Trophoblast cell (in vitro differentiated cells and primary cell): ENCODE measurements at regions not wholly inside any gene's neighbourhood (a gene's known extent, or its start where the extent isn't known, plus 50 kb on each side); places are given as distances from the start of the nearest gene placed in this dataset.

Experiments used
- DNase-seq, 2 donors: peaks; one replicate each; pipeline ENCODE4 v3.0.0-alpha.2; 2016
- H2AFZ ChIP-seq: 2 replicates; pipeline ENCODE4 v1.6.1; 2013; ENCODE audit warnings: low read length, moderate library complexity, mild to moderate bottlenecking; ENCODE audit not compliant: insufficient read depth, poor library complexity
- H2AK5ac ChIP-seq: 2 replicates; pipeline ENCODE4 v1.6.1; 2013; ENCODE audit warnings: mild to moderate bottlenecking, low read length
- H2BK120ac ChIP-seq: 2 replicates; pipeline ENCODE4 v1.6.1; 2013; ENCODE audit warnings: low read length, mild to moderate bottlenecking, moderate library complexity; ENCODE audit not compliant: insufficient read depth, poor library complexity
- H2BK12ac ChIP-seq: 2 replicates; pipeline ENCODE4 v1.6.1; 2013; ENCODE audit warnings: mild to moderate bottlenecking, low read length, moderate library complexity
- H2BK5ac ChIP-seq: 2 replicates; pipeline ENCODE4 v1.6.1; 2013; ENCODE audit warnings: low read length, low read depth, moderate library complexity, mild to moderate bottlenecking; ENCODE audit not compliant: poor library complexity
- H3K14ac ChIP-seq: 2 replicates; pipeline ENCODE4 v1.6.1; 2013; ENCODE audit warnings: mild to moderate bottlenecking, low read length
- H3K18ac ChIP-seq: 2 replicates; pipeline ENCODE4 v1.6.1; 2013; ENCODE audit warnings: mild to moderate bottlenecking, low read length
- H3K23ac ChIP-seq: 2 replicates; pipeline ENCODE4 v1.6.1; 2013; ENCODE audit warnings: low read length
- H3K27ac ChIP-seq: 2 replicates; pipeline ENCODE4 v1.5.1; 2013; ENCODE audit warnings: low read depth, mild to moderate bottlenecking, inconsistent platforms, low read length, moderate library complexity
- H3K27me3 ChIP-seq: 2 replicates; pipeline ENCODE4 v1.6.1; 2013; ENCODE audit warnings: inconsistent platforms, mild to moderate bottlenecking, low read length, moderate library complexity; ENCODE audit not compliant: insufficient read depth
- H3K36me3 ChIP-seq, 2 experiments: 1 replicate in 1 of 2; 2 replicates in 1 of 2; pipeline ENCODE4 v1.6.1; 2013; ENCODE audit warnings: low read length in 2 of 2, mild to moderate bottlenecking in 2 of 2, moderate library complexity in 1 of 2; ENCODE audit not compliant: insufficient read depth in 2 of 2, control insufficient read depth in 1 of 2
- H3K4ac ChIP-seq: 2 replicates; pipeline ENCODE4 v1.6.1; 2013; ENCODE audit warnings: low read depth, mild to moderate bottlenecking, low read length, moderate library complexity
- H3K4me1 ChIP-seq, 2 experiments: 1 replicate in 1 of 2; 2 replicates in 1 of 2; pipeline ENCODE4 v1.6.1; 2013; ENCODE audit warnings: low read length in 2 of 2, mild to moderate bottlenecking in 2 of 2, moderate library complexity in 1 of 2; ENCODE audit not compliant: insufficient read depth in 2 of 2, control insufficient read depth in 1 of 2
- H3K4me2 ChIP-seq: 2 replicates; pipeline ENCODE4 v1.6.1; 2013; ENCODE audit warnings: inconsistent platforms, mild to moderate bottlenecking, low read length, moderate library complexity
- H3K4me3 ChIP-seq: 2 replicates; pipeline ENCODE4 v1.5.1; 2013; ENCODE audit warnings: mild to moderate bottlenecking, low read depth, low read length, inconsistent platforms
- H3K79me1 ChIP-seq: one replicate; pipeline ENCODE4 v1.6.1; 2013; ENCODE audit warnings: low read length
- H3K79me2 ChIP-seq: 2 replicates; pipeline ENCODE4 v1.6.1; 2013; ENCODE audit warnings: low read length, mild to moderate bottlenecking; ENCODE audit not compliant: control insufficient read depth, insufficient read depth, poor library complexity
- H3K9ac ChIP-seq: 2 replicates; pipeline ENCODE4 v1.6.1; 2013; ENCODE audit warnings: mild to moderate bottlenecking, low read length
- H3K9me3 ChIP-seq: 2 replicates; pipeline ENCODE4 v1.6.1; 2013; ENCODE audit warnings: low read depth, mild to moderate bottlenecking, control low read depth, inconsistent platforms, low read length; ENCODE audit not compliant: insufficient read depth
- H4K12ac ChIP-seq: 2 replicates; pipeline ENCODE4 v1.6.1; 2013; ENCODE audit warnings: low read depth, mild to moderate bottlenecking, low read length, moderate library complexity
- H4K8ac ChIP-seq: 2 replicates; pipeline ENCODE4 v1.6.1; 2013; ENCODE audit warnings: low read depth, mild to moderate bottlenecking, low read length, moderate library complexity
- H4K91ac ChIP-seq: one replicate; pipeline ENCODE4 v1.6.1; 2013; ENCODE audit warnings: low read depth, mild to moderate bottlenecking, low read length, moderate library complexity
- WGBS: extraction: QIAGEN DNeasy Blood & Tissue Kit; methylation state at CpG from one replicate; pipeline ENCODE4 v1.1.7; 2013; ENCODE audit warnings: missing lambda C conversion rate; ENCODE audit not compliant: insufficient read length, insufficient coverage; ENCODE audit errors: extremely low coverage; 5-methylcytosine and 5-hydroxymethylcytosine counted together

DNA sequence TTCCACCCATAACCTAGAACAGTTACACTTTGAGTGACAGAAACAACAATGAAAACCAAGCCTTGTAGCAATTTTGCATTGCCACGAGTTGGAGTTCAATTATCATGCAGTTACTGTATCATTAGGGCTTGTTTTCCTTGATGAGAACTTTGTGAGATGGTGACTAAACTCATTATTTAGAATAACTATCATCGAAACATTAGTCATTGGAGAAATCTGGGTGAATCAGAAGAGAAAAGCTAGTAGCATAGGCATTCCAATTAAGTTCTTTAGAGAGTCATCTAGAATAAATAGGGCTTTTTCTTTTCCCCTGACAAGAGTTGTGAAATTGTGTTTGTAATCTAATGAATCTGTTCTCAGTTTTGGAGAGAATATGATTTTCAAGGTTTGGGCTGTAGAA, 122.8 kb upstream of the DOCK10 start:
- no peak overlapping the region for H2BK12ac ChIP-seq
- H3K9ac ChIP-seq: no peak overlapping the region
- H4K12ac ChIP-seq: no peak overlapping the region
- H3K4ac ChIP-seq: no peak overlapping the region
- no peak overlapping the region for H2AK5ac ChIP-seq
- H3K14ac ChIP-seq: no peak overlapping the region
- no peak overlapping the region for H3K27ac ChIP-seq
- no peak overlapping the region for H2AFZ ChIP-seq
- H3K36me3 ChIP-seq: no peaks in the 10 kb centered on the region
- H3K23ac ChIP-seq: no peak overlapping the region
- no peak for DNase-seq
- no peak overlapping the region for H3K4me2 ChIP-seq
- H3K4me1 ChIP-seq: no peaks in the 10 kb centered on the region
- H3K27me3 ChIP-seq: no peaks in the 10 kb centered on the region
- no peak overlapping the region for H3K4me3 ChIP-seq
- no peaks in the 10 kb centered on the region for H3K79me2 ChIP-seq
- H3K18ac ChIP-seq: no peak overlapping the region
- H2BK5ac ChIP-seq: no peak overlapping the region
- H2BK120ac ChIP-seq: no peak overlapping the region
- WGBS: no CpG with 5 or more reads among the region's 2 CpGs
- H3K9me3 ChIP-seq: no peaks in the 10 kb centered on the region
- H3K79me1 ChIP-seq: no peaks in the 10 kb centered on the region
- no peak overlapping the region for H4K91ac ChIP-seq
- H4K8ac ChIP-seq: no peak overlapping the region

- Histone ChIP-seq H3K23ac (no peak overlapping the region), H3K9ac (no peak overlapping the region), H3K79me2 (no peaks in the 10 kb centered on the region), H2BK120ac (no peak overlapping the region), H3K27ac (no peak overlapping the region), H4K12ac (no peak overlapping the region), H4K8ac (no peak overlapping the region), H4K91ac (no peak overlapping the region), H3K4ac (no peak overlapping the region), H3K4me3 (no peak overlapping the region), H3K4me2 (no peak overlapping the region), H3K9me3 (no peaks in the 10 kb centered on the region), H3K14ac (no peak overlapping the region), H3K36me3 (no peaks in the 10 kb centered on the region), H2AK5ac (no peak overlapping the region), H3K18ac (no peak overlapping the region), H3K4me1 (no peaks in the 10 kb centered on the region), H2AFZ (no peak overlapping the region), H2BK5ac (no peak overlapping the region), H3K79me1 (no peaks in the 10 kb centered on the region), H3K27me3 (no peaks in the 10 kb centered on the region), H2BK12ac (no peak overlapping the region)
- DNase-seq: no peak
- WGBS: no CpG with 5 or more reads among the region's 11 CpGs
Observed at GRCh38 chr2:225164401-225165050, 122.3 kb upstream of the DOCK10 start.

- no peak overlapping the region for H2BK5ac ChIP-seq
- H4K8ac ChIP-seq: no peak overlapping the region
- no peak overlapping the region for H3K14ac ChIP-seq
- H3K9me3 ChIP-seq: no peaks in the 10 kb centered on the region
- H4K12ac ChIP-seq: no peak overlapping the region
- H3K9ac ChIP-seq: no peak overlapping the region
- H3K27ac ChIP-seq: no peak overlapping the region
- H3K4ac ChIP-seq: no peak overlapping the region
- H2AK5ac ChIP-seq: no peak overlapping the region
- no peaks in the 10 kb centered on the region for H3K79me1 ChIP-seq
- DNase-seq: no peak
- no peak overlapping the region for H3K18ac ChIP-seq
- no peak overlapping the region for H3K4me2 ChIP-seq
- no peaks in the 10 kb centered on the region for H3K4me1 ChIP-seq
- no peak overlapping the region for H3K23ac ChIP-seq
- H2BK12ac ChIP-seq: no peak overlapping the region
- no peak overlapping the region for H4K91ac ChIP-seq
- no peak overlapping the region for H2BK120ac ChIP-seq
- no peaks in the 10 kb centered on the region for H3K27me3 ChIP-seq
- H3K36me3 ChIP-seq: no peaks in the 10 kb centered on the region
- H3K79me2 ChIP-seq: no peaks in the 10 kb centered on the region
- no peak overlapping the region for H3K4me3 ChIP-seq
- no peak overlapping the region for H2AFZ ChIP-seq
Observed at GRCh38 chr2:225158360-225158759, 116.1 kb upstream of the DOCK10 start.

DNA sequence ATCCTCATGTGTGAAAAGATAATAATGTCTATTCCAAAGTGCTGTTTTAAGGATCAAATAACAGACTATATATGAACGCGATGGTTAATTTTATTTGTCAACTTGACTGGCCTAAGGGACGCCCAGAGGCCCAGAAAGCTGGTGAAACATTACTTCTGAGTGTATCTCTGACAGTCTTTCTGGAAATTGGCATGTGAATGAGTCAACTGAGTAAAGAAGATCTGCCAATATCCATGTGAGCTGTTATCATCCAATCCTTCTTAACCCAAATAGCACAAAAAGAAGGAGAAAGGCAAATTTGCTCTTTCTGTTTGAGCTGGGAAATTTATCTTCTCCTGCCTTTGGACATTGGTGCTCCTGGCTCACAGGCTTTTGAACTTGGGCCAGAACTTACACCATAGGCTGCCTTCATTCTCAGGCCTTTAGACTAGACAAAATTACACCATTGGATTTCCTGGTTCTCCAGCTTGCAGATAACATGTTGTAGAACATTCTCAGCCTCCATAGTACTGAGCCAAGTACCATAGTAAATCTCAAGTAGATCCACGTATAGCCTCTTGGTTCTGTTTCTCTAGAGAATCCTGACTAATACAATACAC, 114.7 kb upstream of the DOCK10 start:
- Histone ChIP-seq H2BK120ac (no peak overlapping the region), H4K91ac (no peak overlapping the region), H3K23ac (no peak overlapping the region), H3K9me3 (no peaks in the 10 kb centered on the region), H3K4me2 (no peak overlapping the region), H3K4ac (no peak overlapping the region), H3K79me2 (no peaks in the 10 kb centered on the region), H2BK5ac (no peak overlapping the region), H3K79me1 (no peaks in the 10 kb centered on the region), H3K9ac (no peak overlapping the region), H3K27ac (no peak overlapping the region), H4K8ac (no peak overlapping the region), H3K4me1 (no peaks in the 10 kb centered on the region), H2AFZ (no peak overlapping the region), H2BK12ac (no peak overlapping the region), H3K36me3 (no peaks in the 10 kb centered on the region), H4K12ac (no peak overlapping the region), H3K14ac (no peak overlapping the region), H3K18ac (no peak overlapping the region), H3K4me3 (no peak overlapping the region), H3K27me3 (no peaks in the 10 kb centered on the region), H2AK5ac (no peak overlapping the region)
- DNase-seq: no peak
- no CpG with 5 or more reads among the region's 4 CpGs for WGBS
